Thyroid gland (tissue), 4 donors: ENCODE measurements at regions not wholly inside any gene's neighbourhood (a gene's known extent, or its start where the extent isn't known, plus 50 kb on each side); places are given as distances from the start of the nearest gene placed in this dataset.

ENCODE experiments used
- POLR2A ChIP-seq, 2 donors: fragments of 450-650 bp; IDR thresholded peaks; one replicate each; pipeline ENCODE4 v1.6.1; 2017; ENCODE audit warnings: antibody characterized with exemption in 2 of 2, mild to moderate bottlenecking in 2 of 2, moderate library complexity in 1 of 2
- TF ChIP-seq, protein P1 (sequence below), 6 experiments: fragments of 200-600 bp in 3 of 6; fragments of 450-650 bp in 3 of 6; sonication (generic) in 3 of 6; IDR thresholded peaks; one replicate each; pipeline ENCODE4 v1.5.1; 2016 to 2019; ENCODE audit warnings: antibody characterized with exemption in 6 of 6, mild to moderate bottlenecking in 2 of 6, inconsistent platforms in 1 of 6, moderate library complexity in 1 of 6

DNA sequence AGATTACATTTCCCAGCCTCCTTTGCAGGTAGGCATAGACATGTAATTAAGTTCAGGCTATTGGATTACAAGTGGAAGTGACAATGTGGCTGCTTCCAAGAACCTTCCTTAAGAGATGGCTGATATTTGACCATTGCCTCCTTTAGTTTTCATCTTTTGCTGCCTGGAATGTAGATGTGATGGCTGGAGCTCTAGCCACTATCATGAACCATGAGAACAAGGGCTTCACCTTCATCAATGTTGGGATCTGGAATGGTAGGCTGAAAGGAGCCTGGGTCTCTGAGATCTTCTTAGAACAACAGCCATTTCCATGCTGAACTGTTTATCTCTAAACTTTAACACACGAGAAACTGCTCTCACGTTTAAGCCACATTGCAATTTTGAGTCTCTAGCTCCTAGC is 158.7 kb upstream of the ATP6AP2 start:
- TF ChIP-seq, protein P1, sequence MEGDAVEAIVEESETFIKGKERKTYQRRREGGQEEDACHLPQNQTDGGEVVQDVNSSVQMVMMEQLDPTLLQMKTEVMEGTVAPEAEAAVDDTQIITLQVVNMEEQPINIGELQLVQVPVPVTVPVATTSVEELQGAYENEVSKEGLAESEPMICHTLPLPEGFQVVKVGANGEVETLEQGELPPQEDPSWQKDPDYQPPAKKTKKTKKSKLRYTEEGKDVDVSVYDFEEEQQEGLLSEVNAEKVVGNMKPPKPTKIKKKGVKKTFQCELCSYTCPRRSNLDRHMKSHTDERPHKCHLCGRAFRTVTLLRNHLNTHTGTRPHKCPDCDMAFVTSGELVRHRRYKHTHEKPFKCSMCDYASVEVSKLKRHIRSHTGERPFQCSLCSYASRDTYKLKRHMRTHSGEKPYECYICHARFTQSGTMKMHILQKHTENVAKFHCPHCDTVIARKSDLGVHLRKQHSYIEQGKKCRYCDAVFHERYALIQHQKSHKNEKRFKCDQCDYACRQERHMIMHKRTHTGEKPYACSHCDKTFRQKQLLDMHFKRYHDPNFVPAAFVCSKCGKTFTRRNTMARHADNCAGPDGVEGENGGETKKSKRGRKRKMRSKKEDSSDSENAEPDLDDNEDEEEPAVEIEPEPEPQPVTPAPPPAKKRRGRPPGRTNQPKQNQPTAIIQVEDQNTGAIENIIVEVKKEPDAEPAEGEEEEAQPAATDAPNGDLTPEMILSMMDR (IDR thresholded peaks at IDR 0.05), result no peak
- TF ChIP-seq POLR2A (IDR thresholded peaks at IDR 0.05), result no peak
